Spleen (tissue), 11 donors: ENCODE measurements at regions not wholly inside any gene's neighbourhood (a gene's known extent, or its start where the extent isn't known, plus 50 kb on each side); places are given as distances from the start of the nearest gene placed in this dataset.
"Not testable (repeated sequence)": the region's sequence is repeated elsewhere in the genome, so short reads cannot be mapped to it uniquely, and the experiment has no call there.

Source experiments
- DNase-seq: peaks from one replicate; pipeline ENCODE4 v3.0.0-alpha.2; 2020
- H3K27ac ChIP-seq, 8 donors: fragments of 200-600 bp; sonication (generic) in 7 of 8; 1 replicate in 4 of 8; 2 replicates in 4 of 8; pipeline versions ENCODE4 v1.5.0 to v1.8.0; 2016 to 2021; ENCODE audit warnings: inconsistent platforms in 4 of 8, mild to moderate bottlenecking in 4 of 8, moderate library complexity in 1 of 8
- H3K27me3 ChIP-seq, 7 donors: fragments of 200-600 bp; sonication (generic) in 6 of 7; replicated peaks in 1 of 7; 1 replicate in 4 of 7; 2 replicates in 3 of 7; pipeline versions ENCODE4 v1.5.0 to v1.8.0; 2016 to 2021; ENCODE audit warnings: inconsistent platforms in 3 of 7, mild to moderate bottlenecking in 1 of 7
- H3K36me3 ChIP-seq, 6 donors: fragments of 200-600 bp; sonication (generic) in 5 of 6; 1 replicate in 4 of 6; 2 replicates in 2 of 6; pipeline versions ENCODE4 v1.5.0 to v1.8.0; 2016 to 2021; ENCODE audit warnings: inconsistent platforms in 2 of 6
- H3K4me1 ChIP-seq, 6 donors: fragments of 200-600 bp; sonication (generic) in 5 of 6; 1 replicate in 3 of 6; 2 replicates in 3 of 6; pipeline versions ENCODE4 v1.5.0 to v1.8.0; 2016 to 2021; ENCODE audit warnings: inconsistent platforms in 3 of 6
- H3K4me3 ChIP-seq, 8 donors: fragments of 200-600 bp; sonication (generic) in 7 of 8; 1 replicate in 4 of 8; 2 replicates in 4 of 8; pipeline versions ENCODE4 v1.5.0 to v1.8.0; 2016 to 2021; ENCODE audit warnings: inconsistent platforms in 4 of 8, mild to moderate bottlenecking in 4 of 8, moderate library complexity in 2 of 8
- H3K9me3 ChIP-seq, 8 donors: fragments of 200-600 bp; sonication (generic) in 7 of 8; 1 replicate in 4 of 8; 2 replicates in 4 of 8; pipeline versions ENCODE4 v1.5.0 to v1.8.0; 2016 to 2021; ENCODE audit warnings: inconsistent platforms in 4 of 8
- CTCF ChIP-seq, 11 experiments: fragments of 200-600 bp in 7 of 11; fragments of 450-650 bp in 4 of 11; sonication (generic) in 4 of 11; IDR thresholded peaks in 8 of 11; conservative IDR thresholded peaks in 3 of 11; 1 replicate in 7 of 11; 2 replicates in 4 of 11; pipeline versions ENCODE4 v1.4.0 to v1.8.0; 2016 to 2021; ENCODE audit warnings: antibody characterized with exemption in 11 of 11, inconsistent platforms in 4 of 11, mild to moderate bottlenecking in 1 of 11
- POLR2A ChIP-seq, 3 donors: fragments of 450-650 bp; IDR thresholded peaks; one replicate each; pipeline ENCODE4 v1.5.1; 2017; ENCODE audit warnings: antibody characterized with exemption in 3 of 3, mild to moderate bottlenecking in 1 of 3
- POLR2AphosphoS5 ChIP-seq, 3 donors: sonication (generic); formaldehyde crosslinking; IDR thresholded peaks; one replicate each; pipeline ENCODE4 v1.5.1; 2017; ENCODE audit warnings: antibody characterized with exemption in 3 of 3
- WGBS, 5 donors: extraction: QIAGEN DNeasy Blood & Tissue Kit in 3 of 5; methylation state at CpG; one replicate each; pipeline versions ENCODE4 v1.1.5 to v1.1.7; 2013 to 2018; 5-methylcytosine and 5-hydroxymethylcytosine counted together
- intact Hi-C: fragments of 100-400 bp; cut with DNase I; formaldehyde crosslinking; loops from one replicate; pipeline ENCODE4 v1.15.0; 2023; ENCODE audit warnings: low total_unique reads
- donor health status: healthy with polysubstance abuse.
- donor health status: DM: no; HTN: no; CAD: no; lungs with moderate emphysema.
- donor health status: DM: no; HTN: no; CAD: no.
- donor health status: Bipolar disorder and iron deficiency.
- donor health status: healthy.
- donor health status: DM: no; HTN: no; CAD: no.
- donor health status: DM: yes; HTN: yes; CAD: no.

GRCh38 chr6:76942203-76942966 is 520.9 kb downstream of the HTR1B start:
- H3K4me1 ChIP-seq: no peaks in the 10 kb centered on the region
- H3K36me3 ChIP-seq: no peaks in the 10 kb centered on the region
- no peak overlapping the region for H3K27ac ChIP-seq
- DNase-seq: no peak
- H3K27me3 ChIP-seq: no peaks in the 10 kb centered on the region
- TF ChIP-seq POLR2A (IDR thresholded peaks at IDR 0.05) (no peak), CTCF (IDR thresholded peaks at IDR 0.05 in 8 of 11, conservative IDR thresholded peaks at IDR 0.05 in 3 of 11) (no peak), POLR2AphosphoS5 (IDR thresholded peaks at IDR 0.05) (no peak)
- peaks cover 0 to 45% (median 22%) of the 10 kb centered on the region in 8 donors for H3K9me3 ChIP-seq
- no peak overlapping the region for H3K4me3 ChIP-seq
- intact Hi-C loops: no loop called here
- WGBS, 5 donors: 79 to 90% (median 83%) methylated on average over 2 of the region's 2 CpGs

- 74 to 86% (median 81%) methylated on average over 1 of the region's 1 CpG for WGBS, 5 donors
- Histone ChIP-seq H3K36me3 (no peaks in the 10 kb centered on the region), H3K4me3 (no peak overlapping the region), H3K27me3 (no peaks in the 10 kb centered on the region), H3K27ac (no peak overlapping the region), H3K9me3 (peaks cover 0 to 40% (median 25%) of the 10 kb centered on the region in 8 donors), H3K4me1 (no peaks in the 10 kb centered on the region)
- intact Hi-C loops: no loop called here
- DNase-seq: no peak
- TF ChIP-seq CTCF (IDR thresholded peaks at IDR 0.05 in 8 of 11, conservative IDR thresholded peaks at IDR 0.05 in 3 of 11) (no peak), POLR2AphosphoS5 (IDR thresholded peaks at IDR 0.05) (no peak), POLR2A (IDR thresholded peaks at IDR 0.05) (no peak)
These were observed 523.1 kb downstream of the HTR1B start for GRCh38 chr6:76940191-76940590.

- Histone ChIP-seq H3K27ac (no peak overlapping the region), H3K4me3 (no peak overlapping the region), H3K4me1 (no peaks in the 10 kb centered on the region), H3K36me3 (no peaks in the 10 kb centered on the region), H3K27me3 (no peaks in the 10 kb centered on the region), H3K9me3 (peaks cover 0 to 10% (median 0%) of the 10 kb centered on the region in 8 donors)
- no peak for DNase-seq
- TF ChIP-seq POLR2AphosphoS5 (IDR thresholded peaks at IDR 0.05) (no peak), POLR2A (IDR thresholded peaks at IDR 0.05) (no peak), CTCF (IDR thresholded peaks at IDR 0.05 in 8 of 11, conservative IDR thresholded peaks at IDR 0.05 in 3 of 11) (no peak)
- intact Hi-C loops: no loop called here
- WGBS, 5 donors: 68 to 80% (median 71%) methylated on average over 2 of the region's 2 CpGs
These were observed 548.6 kb downstream of the HTR1B start for GRCh38 chr6:76914737-76915136.

GRCh38 chr6:76905541-76905940 is 557.8 kb downstream of the HTR1B start:
- H3K36me3 ChIP-seq, H3K27ac ChIP-seq, intact Hi-C loops, H3K9me3 ChIP-seq, H3K4me3 ChIP-seq, H3K4me1 ChIP-seq, H3K27me3 ChIP-seq, DNase-seq: not testable (repeated sequence)
- WGBS, 5 donors: 81 to 100% (median 84%) methylated on average over 6 of the region's 6 CpGs
